ENCODE measurements at regions not wholly inside any gene's neighbourhood (a gene's known extent, or its start where the extent isn't known, plus 50 kb on each side); places are given as distances from the start of the nearest gene placed in this dataset.

DNA sequence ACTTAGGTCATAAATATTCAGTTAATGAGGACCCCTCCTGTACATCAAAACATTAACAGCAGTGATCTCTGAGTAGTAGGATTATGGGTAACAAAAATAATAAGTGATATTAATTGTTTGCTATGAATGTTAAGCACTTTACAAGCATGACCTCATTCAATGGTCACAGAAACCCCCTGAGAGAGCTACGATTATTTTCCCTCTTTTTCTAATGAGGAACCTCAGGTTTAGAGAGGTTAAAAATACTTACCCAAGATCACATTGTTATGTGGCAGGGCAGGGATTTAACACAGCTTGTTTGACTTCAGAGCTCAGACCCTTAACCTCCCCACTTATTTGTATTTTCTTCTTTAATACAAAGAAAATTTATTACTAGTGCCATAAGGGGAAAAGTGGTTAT lies 228.2 kb downstream of the TBL1XR1 start:
- H3K27ac ChIP-seq = no peak overlapping the region
- no peak for DNase-seq (ENCODE audit: low read depth, low spot score)

DNA sequence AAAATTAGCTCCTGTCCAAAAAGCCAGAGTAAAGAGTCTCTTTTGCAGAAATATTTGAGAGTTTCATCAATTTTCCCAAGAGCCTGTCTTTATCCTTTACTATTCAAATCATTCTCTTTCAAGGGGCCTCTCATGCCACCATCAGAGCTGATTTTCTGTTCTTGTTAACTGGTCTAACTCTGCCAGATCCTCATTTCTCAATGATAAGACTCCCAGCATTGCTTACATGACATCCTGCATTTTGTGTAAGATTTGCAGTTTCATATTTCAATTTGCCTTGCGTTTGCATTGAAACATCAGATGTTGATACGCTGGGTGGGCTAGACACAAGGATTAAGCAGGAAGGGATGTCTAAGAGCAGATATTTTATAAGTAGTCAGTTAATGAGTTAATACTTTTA lies 228.7 kb downstream of the TBL1XR1 start:
- H3K27ac ChIP-seq = no peak overlapping the region
- DNase-seq (ENCODE audit: low read depth, low spot score) = no peak

DNA sequence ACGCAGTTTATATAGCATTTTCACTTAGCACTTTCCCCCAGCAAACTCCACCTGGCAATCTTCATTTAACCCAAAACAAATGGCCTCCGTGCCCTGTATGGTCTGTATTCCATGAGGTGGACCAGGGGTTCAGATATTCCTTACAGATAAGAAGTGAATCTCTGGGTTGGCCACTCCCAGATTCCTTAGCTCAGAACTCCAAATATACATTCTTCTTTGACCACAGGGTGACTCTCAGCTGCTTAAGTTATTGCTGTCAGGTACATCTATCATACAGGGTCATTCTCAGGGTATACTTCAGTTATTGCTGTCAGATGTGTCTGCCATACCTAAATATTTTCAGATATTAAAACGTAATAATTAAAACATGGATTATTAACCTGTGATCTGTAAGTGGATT lies 229.8 kb downstream of the TBL1XR1 start:
- no peak overlapping the region for H3K27ac ChIP-seq

DNA sequence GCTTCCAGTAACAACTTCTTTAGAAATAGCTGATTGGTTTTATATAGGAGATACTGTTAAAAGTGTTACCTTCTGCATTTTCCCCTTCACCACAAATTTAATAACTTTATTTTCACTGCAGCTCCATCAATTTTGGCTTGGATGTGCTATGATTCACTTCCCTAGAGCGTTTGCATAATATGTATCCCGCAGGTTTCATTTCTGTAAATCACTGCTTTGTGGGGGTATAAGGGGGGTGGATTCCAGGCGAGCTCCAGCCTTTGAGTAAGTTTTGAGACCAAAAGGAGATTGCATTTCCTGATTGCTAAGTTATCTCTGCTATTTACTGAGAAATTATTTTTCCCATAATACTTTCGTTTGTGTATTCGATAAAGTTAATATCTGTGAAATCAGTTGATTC lies 232.6 kb downstream of the TBL1XR1 start:
- H3K27ac ChIP-seq = no peak overlapping the region
- no peak for DNase-seq (ENCODE audit: low read depth, low spot score)

More for the DNA sequence above, 229.8 kb downstream of the TBL1XR1 start:
- no peak for DNase-seq (ENCODE audit: low read depth, low spot score)

DNA sequence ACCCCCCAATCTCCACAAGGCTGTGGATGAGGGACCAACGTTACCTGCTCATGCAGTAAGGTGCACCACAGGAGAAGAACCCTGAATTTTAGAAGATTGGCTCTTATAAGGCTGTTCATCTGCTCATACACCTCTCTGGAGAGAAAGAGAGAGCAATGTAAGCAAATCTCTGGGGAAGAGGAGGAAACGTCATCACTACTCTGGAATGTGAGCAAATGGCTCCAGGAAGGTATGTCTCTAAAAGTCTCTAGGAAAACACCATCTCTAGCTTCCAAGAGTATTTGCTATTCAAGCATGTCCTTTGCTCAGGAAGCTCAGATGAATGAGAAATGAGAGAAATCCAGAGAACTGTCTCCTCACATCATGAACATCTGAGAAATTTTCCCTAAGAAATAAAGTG lies 235.4 kb downstream of the TBL1XR1 start:
- DNase-seq (ENCODE audit: low read depth, low spot score) = no peak

DNA sequence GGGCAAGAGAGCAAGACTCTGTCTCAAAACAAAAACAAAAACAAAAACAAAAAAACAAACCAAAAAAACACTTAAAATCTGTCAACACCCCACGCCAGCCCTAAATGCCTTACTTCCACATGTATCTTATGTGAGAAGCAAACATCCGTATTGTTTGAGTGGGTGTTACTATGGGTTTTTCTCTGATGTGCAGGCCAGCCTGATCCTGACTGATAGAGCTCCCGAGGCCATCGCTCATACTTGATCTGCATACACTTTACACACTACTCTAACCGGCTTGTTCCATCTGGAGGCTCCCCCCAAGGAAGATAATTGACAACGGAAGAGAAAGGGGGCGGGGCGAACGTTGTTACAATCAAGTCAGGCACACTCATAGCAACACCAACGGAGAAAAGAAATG lies 237.4 kb downstream of the TBL1XR1 start:
- no peak for DNase-seq (ENCODE audit: low read depth, low spot score)
- no peak overlapping the region for H3K27ac ChIP-seq

More for the DNA sequence above, 235.4 kb downstream of the TBL1XR1 start:
- H3K27ac ChIP-seq = no peak overlapping the region

DNA sequence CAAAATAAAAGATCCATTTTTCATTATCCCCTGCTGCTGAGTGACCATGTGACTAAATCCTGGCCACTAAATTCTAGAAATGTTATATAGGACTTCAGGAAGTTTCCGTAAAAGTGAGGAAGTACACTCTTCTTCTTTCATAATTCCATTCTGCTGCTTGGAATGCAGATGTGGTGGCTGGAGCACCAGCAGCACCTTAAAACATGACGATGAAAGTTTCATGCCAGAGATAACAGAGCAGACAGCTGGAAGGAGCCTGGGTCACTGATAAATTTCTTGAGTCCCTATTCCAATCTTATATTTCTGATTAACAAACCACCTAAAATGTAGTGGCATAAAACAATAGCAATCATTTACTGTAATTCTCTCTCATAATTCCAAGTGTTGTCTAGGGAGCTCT lies 238.7 kb downstream of the TBL1XR1 start:
- no peak overlapping the region for H3K27ac ChIP-seq
- DNase-seq (ENCODE audit: low read depth, low spot score) = no peak

DNA sequence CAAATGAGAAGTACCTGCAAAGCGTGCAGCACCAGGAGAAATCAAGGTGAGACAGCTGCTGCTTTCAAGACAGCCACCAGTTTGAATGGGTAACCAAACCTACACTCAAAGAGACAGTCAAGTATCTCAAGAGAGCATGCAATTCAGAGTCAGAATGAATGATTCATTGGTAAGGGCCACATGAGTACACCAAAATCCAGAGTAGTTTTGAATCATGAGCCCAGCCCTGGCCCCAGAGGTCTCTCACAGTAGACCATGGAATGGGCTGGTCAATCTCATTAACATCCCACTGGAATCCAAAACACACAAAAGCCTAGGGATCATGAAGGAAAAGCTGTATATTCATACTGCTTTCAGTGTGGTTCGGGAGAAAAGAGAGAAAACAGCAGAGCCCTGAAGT lies 242.8 kb downstream of the TBL1XR1 start:
- DNase-seq (ENCODE audit: low read depth, low spot score) = no peak
- H3K27ac ChIP-seq = peak overlapping the region; percentile 14

DNA sequence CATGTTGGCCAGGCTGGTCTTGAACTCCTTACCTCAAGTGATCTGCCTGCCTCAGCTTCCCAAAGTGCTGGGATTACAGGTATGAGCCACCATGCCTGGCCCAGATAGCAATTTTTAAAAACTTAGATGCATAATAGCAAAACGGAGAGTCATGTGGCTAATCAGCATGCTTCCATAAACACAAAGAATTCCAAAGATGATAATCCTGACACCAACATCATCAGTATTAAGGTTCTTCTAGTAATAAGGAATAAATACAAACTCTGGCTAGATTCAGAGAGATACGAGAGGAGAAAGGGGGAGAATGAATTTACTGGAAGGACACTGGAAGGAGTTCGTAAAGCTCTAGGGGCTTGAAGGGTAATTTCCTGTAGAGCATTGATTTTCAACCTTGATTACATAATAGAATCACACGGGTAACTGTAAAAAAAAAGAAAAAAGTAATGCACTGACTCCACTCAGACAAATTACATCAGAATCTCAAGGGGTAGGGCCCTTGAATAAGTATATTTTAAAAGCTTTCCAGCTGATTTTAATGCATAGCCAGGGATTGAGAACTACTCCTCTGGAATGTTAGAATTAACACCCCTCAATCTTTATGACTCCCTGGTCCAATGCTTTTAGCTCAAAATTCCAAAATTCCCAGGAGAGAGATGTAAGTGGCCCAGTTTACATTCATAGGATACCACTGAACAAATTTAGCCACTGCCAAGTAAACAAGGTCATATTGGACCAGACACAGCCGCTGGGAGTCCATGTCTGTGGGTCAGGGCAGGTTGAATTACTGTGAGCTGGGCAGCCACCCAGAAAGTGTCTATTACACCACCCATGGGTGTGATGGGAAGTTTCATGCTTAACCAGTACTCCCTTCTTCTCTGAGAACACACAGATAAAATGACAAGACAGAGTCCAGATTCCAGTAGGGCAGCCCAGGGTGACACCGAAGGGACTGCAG lies 243.9 kb downstream of the TBL1XR1 start:
- peak overlapping the region; percentile 14 for H3K27ac ChIP-seq
- no peak for DNase-seq (ENCODE audit: low read depth, low spot score)

DNA sequence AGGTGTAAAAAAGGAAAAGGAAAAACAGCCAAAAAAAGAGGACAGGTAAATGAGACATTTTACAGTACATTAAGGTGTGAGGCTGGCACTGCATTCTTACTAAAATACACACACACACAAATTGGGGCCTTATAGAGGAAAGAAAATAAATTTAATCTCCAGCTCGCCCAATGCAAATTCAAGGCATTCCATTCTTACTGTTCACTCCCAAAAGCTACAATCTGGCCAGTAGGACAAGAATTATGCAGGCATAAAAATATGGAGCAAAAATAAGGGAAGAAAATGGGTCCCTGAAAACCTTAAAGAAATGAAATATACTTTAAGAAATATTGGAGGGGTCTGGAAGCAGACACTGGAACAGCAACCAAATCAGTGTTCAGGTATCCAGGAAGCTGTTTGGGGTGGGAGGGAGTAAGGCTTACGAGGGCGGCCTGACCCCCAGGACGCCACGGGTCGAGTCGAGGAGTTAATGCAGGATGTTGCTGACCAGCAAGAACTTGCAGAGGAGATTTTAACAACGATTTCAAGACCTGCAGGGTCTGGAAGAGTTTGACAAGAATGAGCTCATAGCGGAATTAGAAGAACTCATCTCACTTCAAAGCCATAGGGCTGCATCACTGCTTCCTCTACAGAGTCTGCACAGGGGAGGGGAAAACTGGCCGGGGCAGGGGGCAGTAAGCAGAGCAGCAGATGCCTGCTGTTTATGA lies 245.5 kb downstream of the TBL1XR1 start:
- peak overlapping the region; percentile 58 for H3K27ac ChIP-seq
- no peak for DNase-seq (ENCODE audit: low read depth, low spot score)

DNA sequence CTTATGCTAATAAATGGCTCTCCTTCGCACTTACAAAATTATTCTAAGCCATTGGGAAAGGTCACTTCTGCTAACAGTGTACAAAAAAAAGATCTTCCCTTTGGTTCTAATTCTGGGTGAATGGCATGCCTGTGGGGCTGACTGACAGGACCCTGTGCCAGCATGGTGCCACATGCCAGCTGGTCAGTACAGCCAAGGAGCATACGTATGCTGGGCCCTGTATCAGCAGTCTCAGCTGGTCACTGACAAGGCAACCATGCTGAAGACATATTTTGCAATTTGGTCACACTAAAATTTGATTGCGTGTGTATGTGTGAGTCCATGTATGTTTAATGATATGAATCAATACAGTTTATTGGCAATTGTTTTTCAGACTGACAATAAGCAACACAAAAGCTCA lies 246.1 kb downstream of the TBL1XR1 start:
- H3K27ac ChIP-seq = peak overlapping the region; percentile 58
- DNase-seq (ENCODE audit: low read depth, low spot score) = no peak

DNA sequence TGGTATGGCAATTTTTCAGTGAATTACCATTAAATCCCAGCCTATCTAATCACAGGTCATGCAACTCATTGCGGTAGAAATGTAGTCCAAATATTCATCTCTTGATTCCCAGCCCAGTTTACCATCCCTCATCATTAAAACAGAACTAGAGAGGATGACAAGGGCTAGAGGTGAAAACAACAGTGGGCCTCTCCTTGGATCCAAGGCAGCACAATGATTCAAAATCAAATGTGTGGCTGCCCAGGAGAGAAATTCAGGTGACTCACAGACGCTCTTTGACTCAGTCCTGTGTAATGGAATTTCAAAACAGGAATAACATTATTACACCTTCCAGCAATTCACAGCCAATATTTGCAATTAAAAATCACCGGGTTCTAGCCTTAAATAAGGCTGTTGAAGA lies 246.5 kb downstream of the TBL1XR1 start:
- peak overlapping the region; percentile 58 for H3K27ac ChIP-seq
- no peak for DNase-seq (ENCODE audit: low read depth, low spot score)

DNA sequence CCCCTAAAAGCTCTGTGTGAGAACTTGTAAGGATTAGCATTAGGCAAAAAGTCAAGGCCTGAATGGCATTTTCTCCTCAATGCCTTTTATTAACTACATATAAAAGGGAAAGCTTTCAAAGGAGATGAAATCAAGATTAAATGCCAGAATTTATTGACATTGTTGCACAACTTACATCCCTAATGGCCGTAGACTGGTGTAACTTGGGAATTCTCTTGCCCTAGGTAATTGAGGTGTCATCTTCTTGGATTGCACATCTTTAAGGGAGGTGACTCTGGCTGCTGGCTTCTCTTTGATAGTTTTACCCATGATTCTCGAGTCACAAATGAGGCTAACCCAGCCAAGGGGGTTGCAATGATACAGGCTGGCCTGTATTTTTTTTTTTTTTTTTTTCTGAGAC lies 249.1 kb downstream of the TBL1XR1 start:
- H3K27ac ChIP-seq = no peak overlapping the region
- no peak for DNase-seq (ENCODE audit: low read depth, low spot score)

DNA sequence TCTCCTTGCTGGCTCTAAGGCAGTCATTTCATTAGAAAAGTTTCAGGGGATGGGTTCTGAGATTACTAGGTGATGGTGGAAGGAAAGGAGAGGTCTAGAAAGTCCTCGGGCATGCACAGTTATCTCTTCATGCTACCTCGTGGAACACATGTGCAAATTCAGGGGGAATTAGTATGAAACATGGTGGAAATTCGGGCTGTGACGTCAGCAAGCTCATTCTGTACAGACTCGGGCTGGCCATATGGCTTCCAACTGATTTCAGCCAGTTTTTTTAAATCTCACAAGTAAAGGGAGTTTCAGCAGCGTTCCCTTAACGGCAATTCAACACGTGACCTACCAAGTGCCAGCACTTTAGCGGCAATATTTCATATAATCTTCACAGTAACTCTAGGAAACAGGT lies 251.1 kb downstream of the TBL1XR1 start:
- DNase-seq (ENCODE audit: low read depth, low spot score) = no peak
- H3K27ac ChIP-seq = no peak overlapping the region

DNA sequence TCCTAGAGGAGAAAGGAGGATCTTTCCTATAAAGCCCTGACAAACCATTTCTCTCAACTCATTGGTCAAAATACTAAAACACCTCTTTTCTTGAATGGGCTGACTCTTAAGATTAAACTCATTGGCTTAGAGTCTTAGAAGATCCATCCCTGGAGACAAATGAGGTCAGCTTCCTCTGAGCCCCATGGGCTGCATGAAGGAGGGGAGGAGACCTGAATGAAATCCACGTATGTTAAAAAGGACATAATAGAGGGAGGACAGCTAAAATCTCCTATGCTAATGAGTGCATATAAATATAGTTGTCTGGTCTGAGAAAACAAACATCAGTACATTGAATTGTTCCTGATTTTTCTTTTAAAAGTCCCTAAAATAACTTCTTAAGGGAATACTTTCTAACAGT lies 255.0 kb downstream of the TBL1XR1 start:
- H3K27ac ChIP-seq = no peak overlapping the region
- DNase-seq (ENCODE audit: low read depth, low spot score) = no peak

DNA sequence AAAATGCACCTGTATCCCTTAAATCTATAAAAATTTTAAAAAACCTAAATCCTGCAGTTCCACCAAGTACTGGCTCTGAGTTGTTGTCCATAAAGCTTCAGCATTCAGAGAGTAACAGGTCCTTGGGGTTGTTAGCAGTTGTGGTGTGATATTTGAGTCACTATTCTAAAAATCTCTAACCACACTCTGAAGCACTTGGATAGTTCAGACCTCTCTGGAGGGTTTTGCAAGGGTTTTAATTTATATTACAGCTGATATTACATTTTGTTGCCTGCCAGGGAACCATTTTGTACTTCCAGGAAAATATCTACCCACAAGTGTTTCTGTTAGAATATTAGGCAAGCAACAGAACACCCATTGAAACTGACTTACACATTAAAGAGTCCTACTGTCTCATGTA lies 255.6 kb downstream of the TBL1XR1 start:
- H3K27ac ChIP-seq = no peak overlapping the region
- no peak for DNase-seq (ENCODE audit: low read depth, low spot score)

DNA sequence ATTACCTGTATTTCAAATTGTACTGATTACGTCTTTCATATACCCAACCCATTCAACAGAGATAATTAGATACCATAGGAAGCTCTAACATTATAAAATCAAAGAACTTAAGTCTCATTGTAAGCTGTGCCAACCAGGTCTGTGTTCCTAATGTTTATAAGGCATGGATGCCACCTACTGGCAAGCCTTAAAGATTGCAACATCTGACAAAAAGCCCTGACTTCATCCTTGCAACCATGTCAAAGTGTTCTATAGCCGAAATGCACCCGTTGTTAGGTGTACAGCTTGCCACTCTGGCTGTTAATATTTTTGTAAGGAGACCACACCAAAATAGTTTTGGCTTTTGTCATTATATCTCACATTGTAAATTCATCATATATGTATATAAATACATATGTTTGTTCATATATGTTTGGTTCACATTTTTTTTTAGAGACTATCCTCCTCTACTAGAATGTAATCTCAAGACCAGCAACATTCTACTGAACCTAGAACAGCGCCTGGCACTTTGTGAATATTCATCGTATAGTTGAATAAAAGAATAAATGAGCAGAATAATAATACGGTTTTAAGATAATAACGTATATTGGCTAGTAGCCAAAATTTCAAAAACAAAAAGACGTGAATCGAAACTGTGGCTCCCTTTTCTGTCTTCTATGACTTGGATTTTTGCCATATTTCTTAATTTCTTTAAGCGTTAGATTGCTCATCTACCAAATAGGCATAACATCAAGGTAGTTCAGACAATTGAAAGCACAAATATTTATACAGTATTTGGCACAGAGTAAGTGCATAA lies 258.1 kb downstream of the TBL1XR1 start:
- DNase-seq (ENCODE audit: low read depth, low spot score) = peak; percentile 37
- H3K27ac ChIP-seq = no peak overlapping the region

DNA sequence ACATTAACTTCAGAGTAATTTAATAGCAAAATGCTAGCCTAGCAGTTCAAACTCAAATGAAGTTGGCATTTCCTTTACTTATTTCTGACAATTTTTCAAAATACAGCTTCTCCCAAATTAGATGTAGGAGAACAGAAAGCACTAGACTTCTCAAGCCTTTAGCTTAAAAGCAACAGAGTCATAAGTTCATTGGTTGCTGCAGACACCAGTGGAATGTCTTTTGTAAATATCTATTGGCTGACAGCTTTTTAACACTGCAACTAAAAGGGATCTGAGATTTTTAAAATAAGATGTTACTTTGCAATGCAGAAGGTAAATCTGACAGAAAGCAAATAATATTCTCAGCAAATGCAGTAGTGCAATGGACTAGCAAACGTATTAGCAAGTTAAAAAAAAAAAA lies 259.3 kb downstream of the TBL1XR1 start:
- H3K27ac ChIP-seq = no peak overlapping the region
- DNase-seq (ENCODE audit: low read depth, low spot score) = no peak

DNA sequence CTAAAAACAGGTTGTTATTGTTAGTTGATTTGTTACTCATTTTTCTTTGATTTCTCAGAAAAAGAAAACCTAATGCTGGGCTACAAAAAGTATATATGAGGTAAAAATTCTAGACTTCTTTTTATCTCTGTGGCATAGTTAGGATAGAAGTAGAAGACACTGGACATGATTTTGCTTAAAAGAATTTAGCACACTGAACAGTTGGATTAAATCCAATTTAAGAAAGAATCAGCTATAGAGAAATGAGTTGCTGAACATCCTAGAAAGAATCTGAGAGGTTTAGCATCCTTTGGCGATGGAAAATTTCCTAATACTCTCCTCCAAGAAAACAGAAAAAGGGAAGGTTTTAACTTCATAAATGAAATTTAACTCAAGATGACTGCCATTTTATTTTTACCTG lies 259.7 kb downstream of the TBL1XR1 start:
- H3K27ac ChIP-seq = no peak overlapping the region
- no peak for DNase-seq (ENCODE audit: low read depth, low spot score)

DNA sequence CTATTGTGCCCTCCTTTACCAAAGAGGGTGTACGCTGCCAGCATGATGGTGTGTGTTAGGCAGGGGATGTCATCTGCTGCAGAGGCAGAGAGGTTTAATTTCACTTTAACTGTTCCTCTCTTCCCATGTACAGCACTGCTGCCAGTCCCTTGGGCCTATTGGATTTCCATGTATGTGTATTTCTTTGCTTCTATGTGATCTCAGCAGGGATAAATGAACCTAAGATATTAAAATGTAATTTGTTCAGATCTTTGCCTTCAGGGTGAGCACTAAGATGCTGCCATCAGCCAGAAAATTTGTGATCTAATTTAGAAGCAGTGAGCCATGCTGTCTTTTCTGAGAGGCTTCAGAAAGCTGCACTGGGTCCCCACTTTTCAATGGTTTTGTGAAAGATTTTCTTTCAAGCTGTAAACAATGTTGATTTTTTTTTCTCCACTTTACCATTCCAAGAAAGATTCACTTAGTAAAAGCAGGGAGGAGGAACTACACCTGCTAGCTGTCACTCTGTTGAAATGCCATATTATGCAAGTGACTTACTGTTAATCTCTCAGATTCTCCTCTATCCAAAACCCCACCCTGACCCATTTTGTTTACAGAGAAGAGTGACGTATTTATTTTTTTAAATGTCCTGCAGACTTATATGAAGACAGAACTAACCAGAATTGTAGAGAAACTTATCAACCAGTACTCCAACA lies 261.9 kb downstream of the TBL1XR1 start:
- no peak overlapping the region for H3K27ac ChIP-seq
- no peak for DNase-seq (ENCODE audit: low read depth, low spot score)
